GM23338 (cell line): ENCODE measurements at regions not wholly inside any gene's neighbourhood (a gene's known extent, or its start where the extent isn't known, plus 50 kb on each side); places are given as distances from the start of the nearest gene placed in this dataset.

Experiments used
- CREB1 ChIP-seq: fragments of 250-450 bp; sonication (Bioruptor Pico); IDR thresholded peaks from 2 replicates; pipeline ENCODE4 v1.5.0; 2020; ENCODE audit warnings: low read depth, mild to moderate bottlenecking, moderate library complexity
- CTCF ChIP-seq, 2 experiments: fragments of 200-600 bp in 1 of 2; sonication (generic) in 1 of 2; conservative IDR thresholded peaks; 2 replicates each; pipeline versions ENCODE4 v1.5.1 to v1.6.1; 2016 to 2017; ENCODE audit warnings: antibody characterized with exemption in 2 of 2, low read depth in 2 of 2, mild to moderate bottlenecking in 2 of 2, moderate library complexity in 1 of 2
- ETS1 ChIP-seq: IDR thresholded peaks from 2 replicates; pipeline ENCODE4 v1.6.1; 2016; ENCODE audit warnings: antibody characterized with exemption
- EZH2 ChIP-seq: fragments of 200-600 bp; sonication (generic); IDR thresholded peaks from one replicate; pipeline ENCODE4 v1.8.0; 2017; ENCODE audit warnings: antibody characterized with exemption, mild to moderate bottlenecking, low read depth; ENCODE audit not compliant: unreplicated experiment
- EZH2phosphoT487 ChIP-seq: fragments of 200-600 bp; sonication (generic); IDR thresholded peaks from one replicate; pipeline ENCODE4 v1.8.1; 2018; ENCODE audit warnings: antibody characterized with exemption; ENCODE audit not compliant: unreplicated experiment
- JUNB ChIP-seq: IDR thresholded peaks from one replicate; pipeline ENCODE4 v1.6.1; 2016; ENCODE audit warnings: antibody characterized with exemption; ENCODE audit not compliant: unreplicated experiment
- POLR2AphosphoS5 ChIP-seq: IDR thresholded peaks from 2 replicates; pipeline ENCODE4 v1.6.1; 2016; ENCODE audit warnings: antibody characterized with exemption, low read depth
- REST ChIP-seq: IDR thresholded peaks from one replicate; pipeline ENCODE4 v1.6.1; 2018; ENCODE audit warnings: antibody characterized with exemption; ENCODE audit not compliant: unreplicated experiment
- STAT1 ChIP-seq: IDR thresholded peaks from one replicate; pipeline ENCODE4 v1.6.1; 2016; ENCODE audit warnings: antibody characterized with exemption; ENCODE audit not compliant: unreplicated experiment
- ZNF114 ChIP-seq: fragments of 250-450 bp; sonication (Bioruptor Pico); IDR thresholded peaks from 2 replicates; pipeline ENCODE4 v1.5.0; 2020; ENCODE audit warnings: mild to moderate bottlenecking, moderate library complexity
- ZNF331 ChIP-seq: fragments of 250-450 bp; sonication (Bioruptor Pico); IDR thresholded peaks from 2 replicates; pipeline ENCODE4 v1.5.0; 2020; ENCODE audit warnings: low read depth, mild to moderate bottlenecking, moderate library complexity

- TF ChIP-seq CTCF (conservative IDR thresholded peaks at IDR 0.05; ENCODE audit: low read depth in 2 of 2) (no peak), JUNB (no peak), POLR2AphosphoS5 (no peak), STAT1 (no peak), EZH2 (no peak), CREB1 (CRISPR knock-in tag) (no peak), REST (no peak), EZH2phosphoT487 (no peak), ETS1 (no peak), ZNF331 (CRISPR knock-in tag) (no peak), ZNF114 (CRISPR knock-in tag) (no peak)
These were observed 370.5 kb upstream of the NPVF start for GRCh38 chr7:25598765-25599164.
